K562 (cell line): ENCODE measurements at regions not wholly inside any gene's neighbourhood (a gene's known extent, or its start where the extent isn't known, plus 50 kb on each side); places are given as distances from the start of the nearest gene placed in this dataset.

Experiments used
- ATAC-seq: fragments of 200-7000 bp; cut with Tn5 transposase; 3 replicates; pipeline ENCODE4 v1.9.1; 2020; ENCODE audit warnings: moderate library complexity
- BruUV-seq: library from RNA; stranded (reverse); fragments of 400-500 nt; replicated peaks from 2 replicates; lab custom pipeline; 2021; lab: Mats Ljungman, UMichigan
- CTCF ChIA-PET: fragments of 300-600 bp; formaldehyde crosslinking; extraction: SDS; loops from one replicate; lab custom pipeline; 2021; ENCODE audit warnings: low intra/inter-chr PET ratio; lab: Yijun Ruan, JAX
- POLR2A ChIA-PET: fragments of 300-600, 350-650 bp; sonication (Branson Sonifier 250); formaldehyde crosslinking; extraction: SDS; loops from one replicate; lab custom pipeline; 2021; ENCODE audit warnings: antibody characterized with exemption, inconsistent platforms; lab: Yijun Ruan, JAX
- DNase-seq, 4 experiments: peaks; one replicate each; pipeline versions ENCODE4 v3.0.0 to v3.0.0-alpha.2; 2011 to 2018; ENCODE audit warnings: low spot score in 3 of 4, mixed read lengths in 3 of 4; ENCODE audit errors: extremely low read depth in 1 of 4
- FAIRE-seq: peaks from 2 replicates; lab custom pipeline; 2011; peaks lifted over from hg19 to GRCh38; lab: Jason Lieb, UNC
- H2AFZ ChIP-seq: 2 replicates; pipeline ENCODE4 v1.6.0; 2011; ENCODE audit warnings: low read depth, low read length, control low read depth, inconsistent platforms
- H3K27ac ChIP-seq: fragments of 200-600 bp; 3 replicates; pipeline ENCODE4 v1.8.0; 2011; ENCODE audit warnings: low read depth, mild to moderate bottlenecking, control low read depth, inconsistent platforms, low read length, moderate library complexity, mixed read lengths; ENCODE audit errors: extremely low read depth
- H3K27me3 ChIP-seq, 2 experiments: fragments of 300-600 bp in 1 of 2; 2 replicates in 1 of 2; 3 replicates in 1 of 2; pipeline versions ENCODE4 v1.6.0 to v1.8.0; 2011; ENCODE audit warnings: inconsistent platforms in 2 of 2, low read length in 2 of 2, mild to moderate bottlenecking in 1 of 2, mixed read lengths in 1 of 2, moderate library complexity in 1 of 2; ENCODE audit not compliant: control insufficient read depth in 2 of 2, insufficient read depth in 2 of 2
- H3K36me3 ChIP-seq: fragments of 300-600 bp; 3 replicates; pipeline ENCODE4 v1.8.0; 2011; ENCODE audit warnings: mild to moderate bottlenecking, low read length, inconsistent platforms; ENCODE audit not compliant: control insufficient read depth, insufficient read depth
- H3K4me1 ChIP-seq, 2 experiments: fragments of 200-600 bp in 1 of 2; replicated peaks in 1 of 2; 2 replicates in 1 of 2; 3 replicates in 1 of 2; pipeline versions ENCODE4 v1.5.1 to v1.8.0; 2011; ENCODE audit warnings: inconsistent platforms in 2 of 2, low read length in 2 of 2, mild to moderate bottlenecking in 1 of 2, mixed read lengths in 1 of 2, moderate library complexity in 1 of 2; ENCODE audit not compliant: control insufficient read depth in 2 of 2, insufficient read depth in 2 of 2
- H3K4me2 ChIP-seq: 2 replicates; pipeline ENCODE4 v1.6.1; 2011; ENCODE audit warnings: low read length, control low read depth, inconsistent platforms, mixed read lengths; ENCODE audit not compliant: insufficient read depth
- H3K4me3 ChIP-seq: fragments of 200-600 bp; sonication (generic), shearing (Covaris generic); 2 replicates; pipeline ENCODE4 v1.5.1; 2016; ENCODE audit warnings: control low read depth, inconsistent platforms
- H3K79me2 ChIP-seq: fragments of 200-600 bp; 3 replicates; pipeline ENCODE4 v1.8.0; 2011; ENCODE audit warnings: low read length, inconsistent platforms; ENCODE audit not compliant: control insufficient read depth, insufficient read depth
- H3K9ac ChIP-seq, 2 experiments: 2 replicates each; pipeline versions ENCODE4 v1.6.0 to v1.6.1; 2011; ENCODE audit warnings: low read depth in 2 of 2, low read length in 2 of 2, control low read depth in 1 of 2, inconsistent platforms in 1 of 2, mild to moderate bottlenecking in 1 of 2, mixed read lengths in 1 of 2; ENCODE audit not compliant: insufficient read depth in 1 of 2
- H3K9me1 ChIP-seq: one replicate; pipeline ENCODE4 v1.6.0; 2011; ENCODE audit warnings: inconsistent platforms, mild to moderate bottlenecking, low read length, moderate library complexity; ENCODE audit not compliant: control insufficient read depth, insufficient read depth
- H3K9me3 ChIP-seq: replicated peaks from 2 replicates; pipeline ENCODE4 v1.5.1; 2011; ENCODE audit warnings: low read depth, low read length, inconsistent platforms; ENCODE audit not compliant: control insufficient read depth, insufficient read depth
- H4K20me1 ChIP-seq: replicated peaks from 2 replicates; pipeline ENCODE4 v1.6.1; 2011; ENCODE audit warnings: low read length, inconsistent platforms, mixed read lengths; ENCODE audit not compliant: control insufficient read depth, insufficient read depth
- LARP7 ChIP-seq: fragments of 450-650 bp; IDR thresholded peaks from 2 replicates; pipeline ENCODE4 v1.6.1; 2016
- SMARCA4 ChIP-seq: fragments of 450-650 bp; IDR thresholded peaks from 2 replicates; pipeline ENCODE4 v1.6.1; 2016
- SNRNP70 ChIP-seq: fragments of 200-400 bp; formaldehyde crosslinking; optimal IDR thresholded peaks from 2 replicates; pipeline ENCODE3; 2017; ENCODE audit warnings: low read depth, low read length
- ZNF75A ChIP-seq: fragments of 450-650 bp; formaldehyde crosslinking; IDR thresholded peaks from 2 replicates; pipeline ENCODE4 v1.4.0; 2020; ENCODE audit warnings: mild to moderate bottlenecking
- ZNF778 ChIP-seq: fragments of 450-650 bp; formaldehyde crosslinking; IDR thresholded peaks from 2 replicates; pipeline ENCODE4 v1.4.0; 2020; ENCODE audit warnings: mild to moderate bottlenecking, moderate library complexity
- WGBS: fragments of 100-300 bp; shearing (Covaris generic); methylation state at CpG from one replicate; pipeline ENCODE4 v1.1.6; 2016; ENCODE audit warnings: low coverage, mixed read lengths; ENCODE audit not compliant: insufficient coverage; ENCODE audit errors: missing lambda C conversion rate; 5-methylcytosine and 5-hydroxymethylcytosine counted together
- in situ Hi-C: fragments of 300-500 bp; cut with MboI; formaldehyde crosslinking; loops from 4 replicates; pipeline ENCODE4 v1.15.0; 2018; ENCODE audit warnings: inconsistent platforms, mixed read lengths
- intact Hi-C: fragments of 100-400 bp; cut with micrococcal nuclease; formaldehyde crosslinking; loops from 2 replicates; pipeline ENCODE4 v1.14.2; 2022

GRCh38 chr22:49215840-49216239, 611.8 kb downstream of the BRD1 start:
- Histone ChIP-seq H3K27me3 (no peaks in the 10 kb centered on the region), H3K9me1 (no peaks in the 10 kb centered on the region), H3K4me1 (no peaks in the 10 kb centered on the region), H3K9me3 (no peaks in the 10 kb centered on the region; the same call in 1 of the 2 replicates), H3K4me2 (no peak overlapping the region), H3K27ac (no peak overlapping the region), H4K20me1 (no peaks in the 10 kb centered on the region), H2AFZ (no peak overlapping the region), H3K4me3 (no peak overlapping the region), H3K9ac (no peak overlapping the region), H3K36me3 (no peaks in the 10 kb centered on the region), H3K79me2 (no peaks in the 10 kb centered on the region)
- in situ Hi-C loops = no loop called here
- ChIA-PET CTCF (no interaction called here), POLR2A (interaction anchor here (0.7 kb wide), 1 partner anchor 12 kb away, joined by 4 read pairs; no protein-coding TSS in a partner anchor)
- DNase-seq (no peak), FAIRE-seq (no peak), ATAC-seq (no peak)
- intact Hi-C loops = no loop called here
- no TSS peak for BruUV-seq
- 0% methylated on average over 9 of the region's 9 CpGs for WGBS
- TF ChIP-seq ZNF75A (CRISPR knock-in tag) (no peak), ZNF778 (CRISPR knock-in tag) (no peak)

DNA sequence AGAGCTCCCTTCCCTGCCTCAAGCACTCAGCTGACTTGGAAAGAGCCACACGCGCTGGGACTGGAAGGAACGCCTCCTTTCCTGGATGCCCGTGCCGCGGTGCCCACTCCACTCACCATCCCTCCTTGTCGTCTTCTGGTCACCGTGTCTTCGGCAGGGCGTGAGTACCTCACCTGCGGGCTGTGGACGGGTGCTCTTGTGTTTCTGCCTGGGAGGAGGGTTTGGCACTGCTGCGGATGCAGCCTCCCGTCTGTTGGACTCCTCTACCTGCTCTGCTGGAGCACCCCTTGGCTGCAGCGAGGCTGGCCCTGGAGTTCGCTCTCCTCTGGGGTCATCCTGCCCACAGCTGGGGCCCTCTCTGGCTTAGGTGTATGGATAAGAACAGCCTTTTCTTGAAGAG, 612.7 kb downstream of the BRD1 start:
- Histone ChIP-seq H3K9ac (no peak overlapping the region), H3K4me2 (no peak overlapping the region), H4K20me1 (no peaks in the 10 kb centered on the region), H3K79me2 (no peaks in the 10 kb centered on the region), H3K36me3 (no peaks in the 10 kb centered on the region), H3K9me1 (no peaks in the 10 kb centered on the region), H3K4me3 (no peak overlapping the region), H3K4me1 (no peaks in the 10 kb centered on the region), H3K27ac (no peak overlapping the region), H3K27me3 (no peaks in the 10 kb centered on the region), H2AFZ (no peak overlapping the region), H3K9me3 (no peaks in the 10 kb centered on the region; the same call in 1 of the 2 replicates)
- in situ Hi-C loops = no loop called here
- BruUV-seq = no TSS peak
- WGBS = 0% methylated on average over 12 of the region's 16 CpGs
- CTCF ChIA-PET = no interaction called here
- intact Hi-C loops = no loop called here
- no peak for TF ChIP-seq SNRNP70
- TF ChIP-seq SMARCA4 = no peak
- TF ChIP-seq LARP7 = no peak
- ATAC-seq = no peak
- FAIRE-seq = no peak
- POLR2A ChIA-PET = no interaction called here
- DNase-seq = no peak
